Right kidney (tissue), 1 donor: ENCODE measurements at regions not wholly inside any gene's neighbourhood (a gene's known extent, or its start where the extent isn't known, plus 50 kb on each side); places are given as distances from the start of the nearest gene placed in this dataset.

ENCODE experiments used
- DNase-seq: peaks from one replicate; pipeline ENCODE4 v3.0.0-alpha.2; 2016

GRCh38 chr2:226378753-226379705 is 420.6 kb downstream of the IRS1 start:
- peak; percentile 8 for DNase-seq

- DNase-seq = no peak
Measured at GRCh38 chr2:226376516-226377180, 423.0 kb downstream of the IRS1 start.

GRCh38 chr2:226366920-226367319 is 432.7 kb downstream of the IRS1 start:
- no peak for DNase-seq

GRCh38 chr2:226364217-226364616 is 435.4 kb downstream of the IRS1 start:
- DNase-seq = no peak

GRCh38 chr2:226362980-226363379 is 436.6 kb downstream of the IRS1 start:
- DNase-seq = no peak

GRCh38 chr2:226360658-226361057 is 439.0 kb downstream of the IRS1 start:
- DNase-seq = no peak

GRCh38 chr2:226358688-226359087 is 440.9 kb downstream of the IRS1 start:
- DNase-seq = no peak

GRCh38 chr2:226357816-226358215 is 441.8 kb downstream of the IRS1 start:
- no peak for DNase-seq

GRCh38 chr2:226355600-226355999 is 444.0 kb downstream of the IRS1 start:
- no peak for DNase-seq

GRCh38 chr2:226354434-226354833 is 445.2 kb downstream of the IRS1 start:
- no peak for DNase-seq

GRCh38 chr2:226352941-226353560 is 446.6 kb downstream of the IRS1 start:
- no peak for DNase-seq

GRCh38 chr2:226351711-226352110 is 447.9 kb downstream of the IRS1 start:
- DNase-seq = no peak

GRCh38 chr2:226339616-226340015 is 460.0 kb downstream of the IRS1 start:
- no peak for DNase-seq

GRCh38 chr2:226338825-226339224 is 460.8 kb downstream of the IRS1 start:
- DNase-seq = no peak

GRCh38 chr2:226337941-226338600 is 461.5 kb downstream of the IRS1 start:
- DNase-seq = no peak

- no peak for DNase-seq
Measured at GRCh38 chr2:226336283-226336682, 463.3 kb downstream of the IRS1 start.

- DNase-seq = no peak
Measured at GRCh38 chr2:226334981-226335720, 464.5 kb downstream of the IRS1 start.

GRCh38 chr2:226333388-226333787 is 466.2 kb downstream of the IRS1 start:
- no peak for DNase-seq

- no peak for DNase-seq
Measured at GRCh38 chr2:226330206-226330605, 469.4 kb downstream of the IRS1 start.

GRCh38 chr2:226329180-226329579 is 470.4 kb downstream of the IRS1 start:
- no peak for DNase-seq

GRCh38 chr2:226327830-226328229 is 471.8 kb downstream of the IRS1 start:
- no peak for DNase-seq

- DNase-seq = no peak
Measured at GRCh38 chr2:226325526-226325925, 474.1 kb downstream of the IRS1 start.
